SK-N-MC (cell line): ENCODE measurements at regions not wholly inside any gene's neighbourhood (a gene's known extent, or its start where the extent isn't known, plus 50 kb on each side); places are given as distances from the start of the nearest gene placed in this dataset.

Experiments
- DNase-seq: peaks from one replicate; pipeline ENCODE4 v3.0.0-alpha.2; 2011; ENCODE audit warnings: low read depth, low spot score
- H3K27ac ChIP-seq: fragments of 200-600 bp; sonication (generic); 2 replicates; pipeline ENCODE4 v1.5.1; 2016; ENCODE audit warnings: mixed run types
- H3K36me3 ChIP-seq: fragments of 200-600 bp; sonication (generic); 2 replicates; pipeline ENCODE4 v1.6.1; 2017; ENCODE audit warnings: antibody characterized with exemption, low read length, mixed read lengths; ENCODE audit not compliant: insufficient read depth
- H3K4me3 ChIP-seq: fragments of 200-600 bp; sonication (generic); 2 replicates; pipeline ENCODE4 v1.5.1; 2016
- H3K9ac ChIP-seq: fragments of 200-600 bp; sonication (generic); 2 replicates; pipeline ENCODE4 v1.8.0; 2017; ENCODE audit warnings: mixed run types, mixed read lengths; ENCODE audit not compliant: insufficient read length
- H3K9me3 ChIP-seq: fragments of 200-600 bp; sonication (generic); 2 replicates; pipeline ENCODE4 v1.6.1; 2017; ENCODE audit warnings: low read depth, mild to moderate bottlenecking, antibody characterized with exemption, low read length, moderate library complexity, mixed read lengths
- EZH2 ChIP-seq: fragments of 200-600 bp; sonication (generic); IDR thresholded peaks from one replicate; pipeline ENCODE4 v1.6.1; 2017; ENCODE audit warnings: antibody characterized with exemption
- FOXP2 ChIP-seq: optimal IDR thresholded peaks from 2 replicates; pipeline ENCODE3; 2011; ENCODE audit warnings: mild to moderate bottlenecking, moderate library complexity; ENCODE audit not compliant: insufficient read depth; ENCODE audit errors: extremely low read length, control extremely low read depth
- POLR2AphosphoS5 ChIP-seq: IDR thresholded peaks from 2 replicates; pipeline ENCODE4 v1.6.1; 2012; ENCODE audit warnings: mild to moderate bottlenecking, low read depth, low read length, borderline replicate concordance

- Histone ChIP-seq H3K9me3 (no peaks in the 10 kb centered on the region), H3K9ac (no peak overlapping the region), H3K4me3 (no peak overlapping the region), H3K27ac (no peak overlapping the region), H3K36me3 (no peaks in the 10 kb centered on the region)
- TF ChIP-seq EZH2 (no peak), POLR2AphosphoS5 (no peak), FOXP2 (no peak)
- DNase-seq, result no peak
Observed at GRCh38 chr7:125136755-125137532, 207.3 kb upstream of the POT1 start.

GRCh38 chr7:125136341-125136740 lies 206.7 kb upstream of the POT1 start:
- no peak overlapping the region for H3K9ac ChIP-seq
- H3K4me3 ChIP-seq, result no peak overlapping the region
- DNase-seq, result no peak
- H3K27ac ChIP-seq, result no peak overlapping the region
- no peaks in the 10 kb centered on the region for H3K36me3 ChIP-seq
- no peak for TF ChIP-seq EZH2
- no peak for TF ChIP-seq POLR2AphosphoS5
- TF ChIP-seq FOXP2, result no peak
- no peaks in the 10 kb centered on the region for H3K9me3 ChIP-seq

GRCh38 chr7:125130173-125130572 lies 200.5 kb upstream of the POT1 start:
- Histone ChIP-seq H3K9me3 (no peaks in the 10 kb centered on the region), H3K9ac (no peak overlapping the region), H3K27ac (no peak overlapping the region), H3K4me3 (no peak overlapping the region), H3K36me3 (no peaks in the 10 kb centered on the region)
- no peak for TF ChIP-seq EZH2
- TF ChIP-seq POLR2AphosphoS5, result no peak
- no peak for TF ChIP-seq FOXP2
- DNase-seq, result no peak

- Histone ChIP-seq H3K36me3 (no peaks in the 10 kb centered on the region), H3K9me3 (no peaks in the 10 kb centered on the region), H3K27ac (no peak overlapping the region), H3K9ac (no peak overlapping the region), H3K4me3 (no peak overlapping the region)
- TF ChIP-seq EZH2 (no peak), FOXP2 (no peak), POLR2AphosphoS5 (no peak)
- DNase-seq, result no peak
Observed at GRCh38 chr7:125127304-125127703, 197.7 kb upstream of the POT1 start.

DNA sequence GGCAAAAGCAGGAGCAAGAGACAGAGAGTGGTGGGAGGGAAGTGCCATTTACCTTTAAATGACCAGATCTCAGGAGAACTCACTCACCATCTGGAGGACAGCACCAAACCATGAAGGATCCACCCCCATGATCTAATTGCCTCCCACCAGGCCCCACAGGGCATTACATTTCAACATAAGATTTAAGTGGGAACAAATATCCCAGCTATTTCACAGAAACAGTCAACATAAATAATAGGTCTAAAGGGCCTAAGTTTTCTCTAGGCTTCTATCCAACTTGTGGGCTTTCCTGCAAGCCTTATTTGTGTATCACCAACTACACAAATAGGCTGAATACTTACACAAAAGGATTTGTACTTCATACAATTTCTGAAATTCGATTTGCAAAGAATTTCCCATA lies 196.8 kb upstream of the POT1 start:
- H3K36me3 ChIP-seq, result no peaks in the 10 kb centered on the region
- TF ChIP-seq EZH2 (no peak), POLR2AphosphoS5 (no peak), FOXP2 (no peak)
- no peak overlapping the region for H3K4me3 ChIP-seq
- no peak overlapping the region for H3K9ac ChIP-seq
- no peak overlapping the region for H3K27ac ChIP-seq
- no peaks in the 10 kb centered on the region for H3K9me3 ChIP-seq
- no peak for DNase-seq

DNA sequence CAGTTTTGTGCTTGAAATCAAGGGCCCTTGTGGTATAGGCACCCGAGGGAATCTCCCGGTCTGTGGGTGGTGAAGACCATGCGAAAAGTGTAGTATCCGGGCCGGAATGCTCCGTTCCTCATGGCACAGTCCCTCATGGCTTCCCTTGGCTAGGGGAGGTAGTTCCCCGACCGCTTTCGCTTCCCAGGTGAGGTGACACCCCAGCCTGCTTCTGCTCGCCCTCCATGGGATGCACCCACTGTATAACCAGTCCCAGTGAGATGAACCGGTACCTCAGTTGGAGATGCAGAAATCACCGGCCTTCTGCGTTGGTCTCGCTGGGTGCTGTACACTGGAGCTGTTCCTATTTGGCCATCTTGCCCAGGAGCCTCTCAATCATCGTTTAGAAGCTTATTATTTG lies 195.7 kb upstream of the POT1 start:
- Histone ChIP-seq H3K9me3 (no peaks in the 10 kb centered on the region), H3K36me3 (no peaks in the 10 kb centered on the region), H3K4me3 (no peak overlapping the region), H3K9ac (no peak overlapping the region), H3K27ac (no peak overlapping the region)
- DNase-seq, result no peak
- TF ChIP-seq POLR2AphosphoS5 (no peak), FOXP2 (no peak), EZH2 (no peak)

DNA sequence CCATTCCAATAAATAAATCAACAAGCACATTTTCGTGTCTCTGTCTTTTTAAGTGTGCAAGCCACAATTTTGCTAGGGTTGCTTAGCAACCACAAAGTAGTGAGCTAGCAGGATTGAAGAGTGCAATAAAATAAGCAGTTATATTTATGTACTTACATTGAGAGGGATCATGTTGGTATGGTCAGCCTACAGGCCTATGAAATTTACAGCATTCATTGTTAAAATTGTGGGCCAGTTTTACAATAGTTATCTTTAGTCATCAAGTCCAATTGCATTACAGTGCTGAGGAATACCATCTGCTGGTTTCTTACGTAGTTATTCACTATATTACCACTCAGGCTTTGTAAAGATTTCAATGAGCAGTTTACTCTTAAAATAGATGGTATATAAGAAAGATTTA lies 192.5 kb upstream of the POT1 start:
- Histone ChIP-seq H3K9me3 (no peaks in the 10 kb centered on the region), H3K36me3 (no peaks in the 10 kb centered on the region), H3K9ac (no peak overlapping the region), H3K4me3 (peak overlapping the region; percentile 46), H3K27ac (peak overlapping the region; percentile 37; the same call in 1 of the 2 replicates)
- DNase-seq, result no peak
- no peak for TF ChIP-seq POLR2AphosphoS5
- no peak for TF ChIP-seq FOXP2
- TF ChIP-seq EZH2, result no peak

GRCh38 chr7:125119559-125120115 lies 190.0 kb upstream of the POT1 start:
- TF ChIP-seq FOXP2, result no peak
- TF ChIP-seq EZH2, result no peak
- Histone ChIP-seq H3K9ac (no peak overlapping the region), H3K27ac (no peak overlapping the region), H3K4me3 (no peak overlapping the region), H3K9me3 (no peaks in the 10 kb centered on the region), H3K36me3 (no peaks in the 10 kb centered on the region)
- DNase-seq, result no peak

DNA sequence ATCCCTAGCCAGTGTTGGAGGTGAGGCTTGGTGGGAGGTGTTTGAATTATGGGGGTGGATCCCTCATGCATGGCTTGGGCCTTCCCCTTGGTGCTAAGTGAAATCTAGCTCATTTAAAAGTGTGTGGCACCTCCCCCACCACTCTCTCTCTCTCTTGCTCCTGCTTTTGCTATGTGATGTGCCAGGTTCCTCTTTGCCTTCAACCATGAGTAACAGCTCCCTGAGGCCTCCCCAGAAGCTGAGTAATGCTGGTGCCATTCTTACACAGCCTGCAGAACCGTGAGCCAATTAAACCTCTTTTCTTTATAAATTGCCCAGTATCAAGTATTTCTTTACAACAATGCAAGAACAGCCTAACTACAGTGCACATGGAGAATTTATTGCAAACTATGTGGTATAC lies 188.8 kb upstream of the POT1 start:
- no peak overlapping the region for H3K9ac ChIP-seq

More for the DNA sequence above, 188.8 kb upstream of the POT1 start:
- H3K27ac ChIP-seq, result no peak overlapping the region
- no peak for TF ChIP-seq POLR2AphosphoS5
- TF ChIP-seq FOXP2, result no peak
- no peak for TF ChIP-seq EZH2
- no peak for DNase-seq
- no peaks in the 10 kb centered on the region for H3K36me3 ChIP-seq
- no peak overlapping the region for H3K4me3 ChIP-seq
- H3K9me3 ChIP-seq, result no peaks in the 10 kb centered on the region
